HepG2 (cell line): ENCODE measurements at regions not wholly inside any gene's neighbourhood (a gene's known extent, or its start where the extent isn't known, plus 50 kb on each side); places are given as distances from the start of the nearest gene placed in this dataset.

Experiments used
- CHD2 ChIP-seq: IDR thresholded peaks from 2 replicates; pipeline ENCODE4 v1.6.1; 2011; ENCODE audit warnings: low read depth, low read length, improper control_type of control experiment
- EZH2 ChIP-seq: conservative IDR thresholded peaks from 2 replicates; pipeline ENCODE4 v1.6.1; 2012; ENCODE audit warnings: mild to moderate bottlenecking, low read depth, low read length, moderate library complexity
- HOXD1 ChIP-seq: sonication (generic); formaldehyde crosslinking; IDR thresholded peaks from 2 replicates; pipeline ENCODE4 v1.5.0; 2020; ENCODE audit warnings: missing genetic modification reagents
- KDM5A ChIP-seq: fragments of 200-600 bp; sonication (generic); IDR thresholded peaks from 2 replicates; pipeline ENCODE4 v1.7.0; 2018; ENCODE audit warnings: antibody characterized with exemption, mild to moderate bottlenecking, low read length, borderline replicate concordance
- ZNF275 ChIP-seq: sonication (generic); formaldehyde crosslinking; IDR thresholded peaks from 2 replicates; pipeline ENCODE4 v1.8.0; 2022; ENCODE audit warnings: missing genetic modification reagents, mild to moderate bottlenecking, inconsistent platforms, borderline replicate concordance
- TF ChIP-seq, protein P1 (sequence below): sonication (generic); formaldehyde crosslinking; IDR thresholded peaks from 2 replicates; pipeline ENCODE4 v1.5.0; 2020; ENCODE audit warnings: mild to moderate bottlenecking, missing genetic modification reagents, moderate library complexity

GRCh38 chr15:23913635-23914034 is 226.5 kb upstream of the NDN start:
- no peak for TF ChIP-seq EZH2
- TF ChIP-seq ZNF275 (CRISPR knock-in tag): no peak
- no peak for TF ChIP-seq KDM5A
- TF ChIP-seq, protein P1, sequence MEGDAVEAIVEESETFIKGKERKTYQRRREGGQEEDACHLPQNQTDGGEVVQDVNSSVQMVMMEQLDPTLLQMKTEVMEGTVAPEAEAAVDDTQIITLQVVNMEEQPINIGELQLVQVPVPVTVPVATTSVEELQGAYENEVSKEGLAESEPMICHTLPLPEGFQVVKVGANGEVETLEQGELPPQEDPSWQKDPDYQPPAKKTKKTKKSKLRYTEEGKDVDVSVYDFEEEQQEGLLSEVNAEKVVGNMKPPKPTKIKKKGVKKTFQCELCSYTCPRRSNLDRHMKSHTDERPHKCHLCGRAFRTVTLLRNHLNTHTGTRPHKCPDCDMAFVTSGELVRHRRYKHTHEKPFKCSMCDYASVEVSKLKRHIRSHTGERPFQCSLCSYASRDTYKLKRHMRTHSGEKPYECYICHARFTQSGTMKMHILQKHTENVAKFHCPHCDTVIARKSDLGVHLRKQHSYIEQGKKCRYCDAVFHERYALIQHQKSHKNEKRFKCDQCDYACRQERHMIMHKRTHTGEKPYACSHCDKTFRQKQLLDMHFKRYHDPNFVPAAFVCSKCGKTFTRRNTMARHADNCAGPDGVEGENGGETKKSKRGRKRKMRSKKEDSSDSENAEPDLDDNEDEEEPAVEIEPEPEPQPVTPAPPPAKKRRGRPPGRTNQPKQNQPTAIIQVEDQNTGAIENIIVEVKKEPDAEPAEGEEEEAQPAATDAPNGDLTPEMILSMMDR (CRISPR knock-in tag): no peak
- no peak for TF ChIP-seq CHD2
- TF ChIP-seq HOXD1: no peak
